Neuronal stem cell (in vitro differentiated cells): ENCODE measurements at regions not wholly inside any gene's neighbourhood (a gene's known extent, or its start where the extent isn't known, plus 50 kb on each side); places are given as distances from the start of the nearest gene placed in this dataset.

Experiments
- DNase-seq: peaks from one replicate; pipeline ENCODE4 v3.0.0-alpha.2; 2013; ENCODE audit warnings: low spot score
- H2AFZ ChIP-seq: one replicate; pipeline ENCODE4 v1.6.1; 2013; ENCODE audit warnings: mild to moderate bottlenecking, low read length, inconsistent platforms
- H2AK5ac ChIP-seq: 2 replicates; pipeline ENCODE4 v1.6.1; 2013; ENCODE audit warnings: low read depth, mild to moderate bottlenecking, inconsistent platforms, low read length, moderate library complexity, mixed read lengths
- H2BK120ac ChIP-seq: 2 replicates; pipeline ENCODE4 v1.6.1; 2013; ENCODE audit warnings: low read depth, mild to moderate bottlenecking, inconsistent platforms, low read length, moderate library complexity, mixed read lengths
- H2BK12ac ChIP-seq: one replicate; pipeline ENCODE4 v1.6.1; 2013; ENCODE audit warnings: low read length, inconsistent platforms
- H2BK15ac ChIP-seq: 2 replicates; pipeline ENCODE4 v1.6.1; 2013; ENCODE audit warnings: mild to moderate bottlenecking, low read length, inconsistent platforms, mixed read lengths
- H2BK5ac ChIP-seq: one replicate; pipeline ENCODE4 v1.6.1; 2013; ENCODE audit warnings: inconsistent platforms, mild to moderate bottlenecking, low read length, moderate library complexity
- H3K14ac ChIP-seq: one replicate; pipeline ENCODE4 v1.6.1; 2013; ENCODE audit warnings: low read length, inconsistent platforms
- H3K18ac ChIP-seq: 2 replicates; pipeline ENCODE4 v1.6.1; 2013; ENCODE audit warnings: low read length, inconsistent platforms
- H3K23ac ChIP-seq: 2 replicates; pipeline ENCODE4 v1.6.1; 2013; ENCODE audit warnings: low read depth, mild to moderate bottlenecking, mixed read lengths, low read length, inconsistent platforms; ENCODE audit not compliant: poor library complexity
- H3K27ac ChIP-seq: replicated peaks from 3 replicates; pipeline ENCODE4 v1.5.1; 2013; ENCODE audit warnings: low read length, inconsistent platforms
- H3K27me3 ChIP-seq, 3 experiments: 2 replicates each; pipeline ENCODE4 v1.6.1; 2013; ENCODE audit warnings: low read length in 3 of 3, mild to moderate bottlenecking in 2 of 3, inconsistent platforms in 1 of 3, low read depth in 1 of 3, mixed read lengths in 1 of 3, moderate library complexity in 1 of 3; ENCODE audit not compliant: control insufficient read depth in 3 of 3, insufficient read depth in 3 of 3
- H3K36me3 ChIP-seq, 2 donors: replicated peaks in 1 of 2; 2 replicates each; pipeline ENCODE4 v1.6.1; 2013; ENCODE audit warnings: low read length in 2 of 2; ENCODE audit not compliant: control insufficient read depth in 2 of 2, insufficient read depth in 2 of 2
- H3K4ac ChIP-seq: 2 replicates; pipeline ENCODE4 v1.6.1; 2013; ENCODE audit warnings: inconsistent platforms, mild to moderate bottlenecking, low read length, moderate library complexity
- H3K4me1 ChIP-seq, 2 donors: 1 replicate in 1 of 2; 2 replicates in 1 of 2; pipeline ENCODE4 v1.6.1; 2013; ENCODE audit warnings: low read length in 2 of 2, low read depth in 1 of 2; ENCODE audit not compliant: control insufficient read depth in 2 of 2, insufficient read depth in 1 of 2
- H3K4me2 ChIP-seq: one replicate; pipeline ENCODE4 v1.6.1; 2013; ENCODE audit warnings: mild to moderate bottlenecking, low read length, inconsistent platforms; ENCODE audit not compliant: insufficient read depth, poor library complexity, severe bottlenecking
- H3K4me3 ChIP-seq, 2 donors: 2 replicates each; pipeline ENCODE4 v1.5.1; 2013; ENCODE audit warnings: low read length in 2 of 2, mild to moderate bottlenecking in 2 of 2, inconsistent platforms in 1 of 2, moderate library complexity in 1 of 2
- H3K79me1 ChIP-seq: one replicate; pipeline ENCODE4 v1.6.1; 2013; ENCODE audit warnings: low read depth, mild to moderate bottlenecking, inconsistent platforms, low read length, moderate library complexity
- H3K9ac ChIP-seq: one replicate; pipeline ENCODE4 v1.6.1; 2013; ENCODE audit warnings: mild to moderate bottlenecking, low read depth, low read length, inconsistent platforms; ENCODE audit not compliant: poor library complexity
- H3K9me3 ChIP-seq, 2 donors: replicated peaks in 1 of 2; 2 replicates each; pipeline versions ENCODE3 to v1.6.1; 2013; ENCODE audit warnings: low read length in 2 of 2, mild to moderate bottlenecking in 2 of 2, inconsistent platforms in 1 of 2, low read depth in 1 of 2, mixed read lengths in 1 of 2, moderate library complexity in 1 of 2; ENCODE audit not compliant: control insufficient read depth in 2 of 2, insufficient read depth in 1 of 2
- H4K8ac ChIP-seq: one replicate; pipeline ENCODE4 v1.6.1; 2013; ENCODE audit warnings: low read depth, mild to moderate bottlenecking, inconsistent platforms, low read length, moderate library complexity
- H4K91ac ChIP-seq: one replicate; pipeline ENCODE4 v1.6.1; 2013; ENCODE audit warnings: low read length, low read depth, mild to moderate bottlenecking, inconsistent platforms; ENCODE audit not compliant: poor library complexity
- WGBS, 2 donors: extraction: QIAGEN DNeasy Blood & Tissue Kit; methylation state at CpG; one replicate each; pipeline ENCODE4 v1.1.7; 2013; ENCODE audit warnings: missing lambda C conversion rate in 2 of 2, mixed read lengths in 1 of 2; ENCODE audit not compliant: insufficient read length in 2 of 2, insufficient replicate concordance in 1 of 2; ENCODE audit errors: extremely low coverage in 2 of 2; 5-methylcytosine and 5-hydroxymethylcytosine counted together

DNA sequence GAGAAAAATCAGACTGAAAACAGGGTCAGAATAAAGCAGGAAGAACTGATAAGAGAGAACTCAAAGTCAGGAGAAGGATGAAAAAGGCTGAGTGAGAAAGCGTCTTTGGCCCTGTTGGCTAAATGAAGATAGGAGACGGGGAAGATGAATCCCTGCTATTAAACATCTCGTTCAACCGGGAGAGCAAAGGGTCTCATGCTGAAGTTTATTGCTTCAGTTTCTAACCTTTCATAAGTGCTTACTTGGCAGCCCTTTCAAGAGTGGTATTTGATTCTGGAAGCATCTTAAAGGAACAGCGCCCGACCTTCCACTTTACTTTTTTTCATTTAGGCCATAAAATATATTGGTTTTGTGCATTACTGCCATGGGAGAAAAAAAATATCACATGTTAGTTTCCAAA, 288.3 kb upstream of the RBFOX1 start:
- no peak overlapping the region for H2BK12ac ChIP-seq
- no peaks in the 10 kb centered on the region for H3K27me3 ChIP-seq
- no peak overlapping the region for H3K23ac ChIP-seq
- no peak overlapping the region for H2AK5ac ChIP-seq
- no peak overlapping the region for H2BK15ac ChIP-seq
- H2BK120ac ChIP-seq = no peak overlapping the region
- H3K4ac ChIP-seq = no peak overlapping the region
- no peaks in the 10 kb centered on the region for H3K36me3 ChIP-seq
- H3K79me1 ChIP-seq = no peaks in the 10 kb centered on the region
- no peak overlapping the region for H3K4me3 ChIP-seq
- H3K4me1 ChIP-seq = no peaks in the 10 kb centered on the region
- H3K9me3 ChIP-seq = no peaks in the 10 kb centered on the region
- H4K91ac ChIP-seq = no peak overlapping the region
- no peak overlapping the region for H2BK5ac ChIP-seq
- H2AFZ ChIP-seq = no peak overlapping the region
- no peak overlapping the region for H3K27ac ChIP-seq
- no CpG with 5 or more reads among the region's 6 CpGs for WGBS, 2 donors
- no peak overlapping the region for H3K18ac ChIP-seq
- H3K14ac ChIP-seq = no peak overlapping the region
- DNase-seq = no peak
- H4K8ac ChIP-seq = no peak overlapping the region
- no peak overlapping the region for H3K4me2 ChIP-seq
- no peak overlapping the region for H3K9ac ChIP-seq

- Histone ChIP-seq H2BK15ac (no peak overlapping the region), H2BK12ac (no peak overlapping the region), H3K23ac (no peak overlapping the region), H2BK5ac (no peak overlapping the region), H3K4me2 (no peak overlapping the region), H3K18ac (no peak overlapping the region), H4K91ac (no peak overlapping the region), H3K4me1 (peaks cover 0 to 2% of the 10 kb centered on the region in 2 donors), H3K4me3 (no peak overlapping the region), H4K8ac (no peak overlapping the region), H3K27ac (no peak overlapping the region), H3K9me3 (no peaks in the 10 kb centered on the region), H3K36me3 (no peaks in the 10 kb centered on the region), H3K79me1 (no peaks in the 10 kb centered on the region), H2AFZ (no peak overlapping the region), H3K9ac (no peak overlapping the region), H2AK5ac (no peak overlapping the region), H3K14ac (no peak overlapping the region), H3K4ac (no peak overlapping the region), H2BK120ac (no peak overlapping the region), H3K27me3 (no peaks in the 10 kb centered on the region)
- no CpG with 5 or more reads among the region's 4 CpGs for whole genome bisulfite sequencing, 2 donors
- no peak for DNase-seq
Measured at GRCh38 chr16:7038475-7038874, 294.2 kb upstream of the RBFOX1 start.

DNA sequence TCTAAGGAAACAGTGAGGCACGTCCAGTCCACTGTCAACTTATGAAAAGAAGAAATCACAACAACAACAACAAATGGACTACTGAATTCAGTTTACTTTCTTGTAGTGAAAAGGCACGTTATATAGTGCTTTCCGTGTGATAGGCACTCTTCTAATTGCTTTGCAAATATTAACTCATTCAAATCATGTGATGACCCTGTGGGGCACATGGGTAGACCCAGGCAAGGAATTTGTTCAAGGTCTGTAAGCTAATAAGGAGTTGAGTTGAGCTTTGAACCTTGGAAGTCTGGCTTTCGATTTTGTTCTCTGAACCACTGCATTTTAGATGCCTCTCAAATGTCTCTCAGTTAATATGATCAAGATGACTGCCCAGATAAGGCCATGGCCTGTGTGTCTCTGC, 295.1 kb upstream of the RBFOX1 start:
- Histone ChIP-seq H3K36me3 (no peaks in the 10 kb centered on the region), H4K91ac (no peak overlapping the region), H4K8ac (no peak overlapping the region), H3K9me3 (no peaks in the 10 kb centered on the region), H3K18ac (no peak overlapping the region), H2BK5ac (no peak overlapping the region), H3K4ac (no peak overlapping the region), H3K4me3 (no peak overlapping the region), H2BK12ac (no peak overlapping the region), H3K79me1 (no peaks in the 10 kb centered on the region), H2AFZ (no peak overlapping the region), H2BK15ac (no peak overlapping the region), H3K4me1 (peaks cover 0 to 2% of the 10 kb centered on the region in 2 donors), H3K14ac (no peak overlapping the region), H3K27me3 (no peaks in the 10 kb centered on the region), H3K9ac (no peak overlapping the region), H3K23ac (no peak overlapping the region), H2BK120ac (no peak overlapping the region), H3K4me2 (no peak overlapping the region), H3K27ac (no peak overlapping the region), H2AK5ac (no peak overlapping the region)
- no peak for DNase-seq
- no CpG with 5 or more reads among the region's 4 CpGs for WGBS, 2 donors

GRCh38 chr16:7031031-7031430, 301.6 kb upstream of the RBFOX1 start:
- Histone ChIP-seq H2BK15ac (no peak overlapping the region), H4K8ac (no peak overlapping the region), H3K36me3 (no peaks in the 10 kb centered on the region), H3K23ac (no peak overlapping the region), H3K9me3 (no peaks in the 10 kb centered on the region), H3K14ac (no peak overlapping the region), H3K4me1 (peaks cover 0 to 5% of the 10 kb centered on the region in 2 donors), H2BK5ac (no peak overlapping the region), H3K79me1 (no peaks in the 10 kb centered on the region), H2BK12ac (no peak overlapping the region), H3K4me3 (no peak overlapping the region), H3K9ac (no peak overlapping the region), H3K27me3 (no peaks in the 10 kb centered on the region), H2BK120ac (no peak overlapping the region), H3K27ac (no peak overlapping the region), H2AK5ac (no peak overlapping the region), H3K4me2 (no peak overlapping the region), H2AFZ (no peak overlapping the region), H4K91ac (no peak overlapping the region), H3K18ac (no peak overlapping the region), H3K4ac (no peak overlapping the region)
- WGBS, 2 donors = no CpG with 5 or more reads among the region's 2 CpGs
- no peak for DNase-seq
